Middle frontal gyrus (tissue), 1 donor: ENCODE measurements at regions not wholly inside any gene's neighbourhood (a gene's known extent, or its start where the extent isn't known, plus 50 kb on each side); places are given as distances from the start of the nearest gene placed in this dataset.

ENCODE experiments used
- DNase-seq: peaks from one replicate; pipeline ENCODE4 v3.0.0-alpha.2; 2015; ENCODE audit warnings: low spot score; ENCODE audit errors: extremely low spot score

GRCh38 chr19:28199323-28199722 lies 1013.6 kb downstream of the UQCRFS1 start:
- no peak for DNase-seq

- DNase-seq = no peak
These were observed 1016.0 kb downstream of the UQCRFS1 start for GRCh38 chr19:28196961-28197360.

- no peak for DNase-seq
These were observed 1016.9 kb downstream of the UQCRFS1 start for GRCh38 chr19:28196101-28196500.

- peak; percentile 16 for DNase-seq
These were observed 1027.3 kb downstream of the UQCRFS1 start for GRCh38 chr19:28185646-28186045.

GRCh38 chr19:28184997-28185396 lies 1028.0 kb downstream of the UQCRFS1 start:
- no peak for DNase-seq

GRCh38 chr19:28176193-28176592 lies 1036.8 kb downstream of the UQCRFS1 start:
- no peak for DNase-seq

GRCh38 chr19:28171983-28172382 lies 1041.0 kb downstream of the UQCRFS1 start:
- DNase-seq = no peak

GRCh38 chr19:28170066-28170465 lies 1042.9 kb downstream of the UQCRFS1 start:
- no peak for DNase-seq

- no peak for DNase-seq
These were observed 1043.6 kb downstream of the UQCRFS1 start for GRCh38 chr19:28169168-28169887.

- no peak for DNase-seq
These were observed 1044.4 kb downstream of the UQCRFS1 start for GRCh38 chr19:28168557-28168956.

GRCh38 chr19:28166025-28166424 lies 1046.9 kb downstream of the UQCRFS1 start:
- DNase-seq = no peak

- no peak for DNase-seq
These were observed 1048.7 kb downstream of the UQCRFS1 start for GRCh38 chr19:28164214-28164613.

GRCh38 chr19:28159065-28159464 lies 1053.9 kb downstream of the UQCRFS1 start:
- DNase-seq = no peak

GRCh38 chr19:28155265-28155664 lies 1057.7 kb downstream of the UQCRFS1 start:
- no peak for DNase-seq

- no peak for DNase-seq
These were observed 1058.9 kb downstream of the UQCRFS1 start for GRCh38 chr19:28154077-28154476.

GRCh38 chr19:28153123-28153522 lies 1059.8 kb downstream of the UQCRFS1 start:
- DNase-seq = no peak

GRCh38 chr19:28152195-28152594 lies 1060.8 kb downstream of the UQCRFS1 start:
- DNase-seq = no peak

GRCh38 chr19:28150129-28150528 lies 1062.8 kb downstream of the UQCRFS1 start:
- no peak for DNase-seq

- DNase-seq = no peak
These were observed 1064.4 kb downstream of the UQCRFS1 start for GRCh38 chr19:28148554-28148953.

- DNase-seq = no peak
These were observed 1070.7 kb downstream of the UQCRFS1 start for GRCh38 chr19:28142258-28142657.

GRCh38 chr19:28140201-28140600 lies 1072.8 kb downstream of the UQCRFS1 start:
- DNase-seq = no peak

GRCh38 chr19:28137772-28138171 lies 1075.2 kb downstream of the UQCRFS1 start:
- no peak for DNase-seq

- no peak for DNase-seq
These were observed 1076.2 kb downstream of the UQCRFS1 start for GRCh38 chr19:28136796-28137195.

GRCh38 chr19:28135825-28136224 lies 1077.1 kb downstream of the UQCRFS1 start:
- no peak for DNase-seq
